Activated T-cell treated with anti-CD3 and anti-CD28 coated beads, Interleukin-2, amount 50 U/mL, for 72 hours (primary cell): ENCODE measurements at regions not wholly inside any gene's neighbourhood (a gene's known extent, or its start where the extent isn't known, plus 50 kb on each side); places are given as distances from the start of the nearest gene placed in this dataset.
A peak's percentile ranks its signal among the peaks of the same experiment; 100 is the strongest.

Source experiments
- ATAC-seq, 2 donors: fragments of 150-1000 bp; cut with Tn5 transposase; replicated peaks in 1 of 2; 2 replicates each; pipeline ENCODE4 v1.10.0; 2021; ENCODE audit warnings: moderate library complexity in 2 of 2, mild to moderate bottlenecking in 1 of 2
- DNase-seq, 2 donors: peaks; one replicate each; pipeline ENCODE4 v3.0.0; 2021 to 2022; ENCODE audit warnings: mixed read lengths in 1 of 2
- H3K27ac Mint-ChIP-seq: one replicate; pipeline ENCODE4 v1.8.0; 2022; ENCODE audit warnings: mild to moderate bottlenecking, moderate library complexity, mixed read lengths
- H3K27me3 Mint-ChIP-seq: one replicate; pipeline ENCODE4 v1.8.0; 2022; ENCODE audit warnings: low read depth, mixed read lengths
- H3K36me3 Mint-ChIP-seq, 2 donors: one replicate each; pipeline ENCODE4 v1.8.0; 2022; ENCODE audit warnings: mixed read lengths in 2 of 2, mild to moderate bottlenecking in 1 of 2; ENCODE audit not compliant: insufficient read depth in 2 of 2
- H3K4me1 Mint-ChIP-seq: one replicate; pipeline ENCODE4 v1.8.0; 2022; ENCODE audit warnings: low read depth, mixed read lengths
- H3K4me3 Mint-ChIP-seq, 2 donors: one replicate each; pipeline ENCODE4 v1.8.0; 2022; ENCODE audit warnings: mild to moderate bottlenecking in 2 of 2, mixed read lengths in 2 of 2, moderate library complexity in 2 of 2
- H3K9me3 Mint-ChIP-seq, 2 donors: one replicate each; pipeline ENCODE4 v1.8.0; 2022; ENCODE audit warnings: mixed read lengths in 2 of 2

GRCh38 chr3:101172516-101172915 lies 147.9 kb downstream of the IMPG2 start:
- peaks cover 35% of the 10 kb centered on the region for H3K4me1 Mint-ChIP-seq
- H3K27me3 Mint-ChIP-seq: peaks cover 23% of the 10 kb centered on the region
- DNase-seq (no peak), ATAC-seq (no peak)
- peaks cover 4 to 7% of the 10 kb centered on the region in 2 donors for H3K9me3 Mint-ChIP-seq
- H3K27ac Mint-ChIP-seq: no peak overlapping the region
- H3K36me3 Mint-ChIP-seq: peaks cover 2 to 9% of the 10 kb centered on the region in 2 donors
- H3K4me3 Mint-ChIP-seq: peak overlapping the region in 1 of 2 donors; percentile 56

- DNase-seq: peak; percentile 18 to 47
- H3K4me3 Mint-ChIP-seq: peak overlapping the region; percentile 52 to 56
- H3K9me3 Mint-ChIP-seq: peaks cover 4 to 7% of the 10 kb centered on the region in 2 donors
- H3K4me1 Mint-ChIP-seq: peaks cover 33% of the 10 kb centered on the region
- H3K36me3 Mint-ChIP-seq: peaks cover 2 to 9% of the 10 kb centered on the region in 2 donors
- H3K27ac Mint-ChIP-seq: peak overlapping the region; percentile 3
- ATAC-seq: peak; percentile 83 to 89
- H3K27me3 Mint-ChIP-seq: peaks cover 23% of the 10 kb centered on the region
These were observed 148.6 kb downstream of the IMPG2 start for GRCh38 chr3:101171681-101172191.

GRCh38 chr3:101170806-101171558 lies 149.4 kb downstream of the IMPG2 start:
- ATAC-seq: peak; percentile 59 to 69

GRCh38 chr3:101170062-101170771 lies 150.2 kb downstream of the IMPG2 start:
- peaks cover 2 to 9% of the 10 kb centered on the region in 2 donors for H3K36me3 Mint-ChIP-seq
- peaks cover 4 to 7% of the 10 kb centered on the region in 2 donors for H3K9me3 Mint-ChIP-seq
- ATAC-seq: peak; percentile 30 to 41
- no peak overlapping the region for H3K4me3 Mint-ChIP-seq
- no peak overlapping the region for H3K27ac Mint-ChIP-seq
- H3K27me3 Mint-ChIP-seq: peaks cover 23% of the 10 kb centered on the region
- H3K4me1 Mint-ChIP-seq: peaks cover 33% of the 10 kb centered on the region
- no peak for DNase-seq

More at GRCh38 chr3:101170806-101171558, 149.4 kb downstream of the IMPG2 start:
- H3K27ac Mint-ChIP-seq: no peak overlapping the region
- H3K27me3 Mint-ChIP-seq: peaks cover 23% of the 10 kb centered on the region
- H3K9me3 Mint-ChIP-seq: peaks cover 4 to 7% of the 10 kb centered on the region in 2 donors
- no peak for DNase-seq
- peaks cover 33% of the 10 kb centered on the region for H3K4me1 Mint-ChIP-seq
- H3K4me3 Mint-ChIP-seq: peak overlapping the region; percentile 52 to 57
- peaks cover 2 to 9% of the 10 kb centered on the region in 2 donors for H3K36me3 Mint-ChIP-seq

- no peak overlapping the region for H3K4me3 Mint-ChIP-seq
- peaks cover 19% of the 10 kb centered on the region for H3K27me3 Mint-ChIP-seq
- H3K27ac Mint-ChIP-seq: no peak overlapping the region
- peaks cover 2 to 4% of the 10 kb centered on the region in 2 donors for H3K9me3 Mint-ChIP-seq
- no peak for ATAC-seq
- H3K36me3 Mint-ChIP-seq: peaks cover 2 to 6% of the 10 kb centered on the region in 2 donors
- DNase-seq: no peak
- peaks cover 33% of the 10 kb centered on the region for H3K4me1 Mint-ChIP-seq
These were observed 150.9 kb downstream of the IMPG2 start for GRCh38 chr3:101169516-101169915.

- Mint-ChIP-seq H3K27ac (no peak overlapping the region), H3K27me3 (peaks cover 25% of the 10 kb centered on the region), H3K4me3 (no peak overlapping the region)
These were observed 153.0 kb downstream of the IMPG2 start for GRCh38 chr3:101167376-101167775.

GRCh38 chr3:101166150-101166549 lies 154.2 kb downstream of the IMPG2 start:
- no peak overlapping the region for H3K4me3 Mint-ChIP-seq
- no peak overlapping the region for H3K27ac Mint-ChIP-seq
- no peaks in the 10 kb centered on the region for H3K36me3 Mint-ChIP-seq
- peaks cover 24% of the 10 kb centered on the region for H3K4me1 Mint-ChIP-seq
- ATAC-seq (no peak), DNase-seq (no peak)
- no peaks in the 10 kb centered on the region for H3K9me3 Mint-ChIP-seq
- peaks cover 36% of the 10 kb centered on the region for H3K27me3 Mint-ChIP-seq

More at GRCh38 chr3:101167376-101167775, 153.0 kb downstream of the IMPG2 start:
- H3K9me3 Mint-ChIP-seq: peaks cover 1 to 2% of the 10 kb centered on the region in 2 donors
- peaks cover 2 to 4% of the 10 kb centered on the region in 2 donors for H3K36me3 Mint-ChIP-seq
- DNase-seq (no peak), ATAC-seq (no peak)
- H3K4me1 Mint-ChIP-seq: peaks cover 30% of the 10 kb centered on the region

GRCh38 chr3:101163554-101163953 lies 156.8 kb downstream of the IMPG2 start:
- Mint-ChIP-seq H3K4me1 (peaks cover 10% of the 10 kb centered on the region), H3K4me3 (no peak overlapping the region), H3K36me3 (no peaks in the 10 kb centered on the region), H3K27ac (no peak overlapping the region), H3K27me3 (peaks cover 53% of the 10 kb centered on the region), H3K9me3 (no peaks in the 10 kb centered on the region)
- ATAC-seq (no peak), DNase-seq (no peak)

GRCh38 chr3:101159478-101159877 lies 160.9 kb downstream of the IMPG2 start:
- ATAC-seq (no peak), DNase-seq (no peak)
- H3K4me3 Mint-ChIP-seq: no peak overlapping the region
- no peaks in the 10 kb centered on the region for H3K36me3 Mint-ChIP-seq
- H3K9me3 Mint-ChIP-seq: no peaks in the 10 kb centered on the region
- H3K27ac Mint-ChIP-seq: no peak overlapping the region
- H3K4me1 Mint-ChIP-seq: peaks cover 10% of the 10 kb centered on the region
- H3K27me3 Mint-ChIP-seq: peaks cover 77% of the 10 kb centered on the region

- Mint-ChIP-seq H3K36me3 (no peaks in the 10 kb centered on the region), H3K4me3 (no peak overlapping the region), H3K4me1 (peaks cover 10% of the 10 kb centered on the region)
These were observed 162.0 kb downstream of the IMPG2 start for GRCh38 chr3:101158374-101158773.

GRCh38 chr3:101156787-101157345 lies 163.5 kb downstream of the IMPG2 start:
- no peak for ATAC-seq
- peaks cover 79% of the 10 kb centered on the region for H3K27me3 Mint-ChIP-seq
- H3K4me1 Mint-ChIP-seq: peaks cover under 1% of the 10 kb centered on the region
- no peak for DNase-seq
- H3K36me3 Mint-ChIP-seq: no peaks in the 10 kb centered on the region
- H3K27ac Mint-ChIP-seq: no peak overlapping the region
- no peaks in the 10 kb centered on the region for H3K9me3 Mint-ChIP-seq
- H3K4me3 Mint-ChIP-seq: no peak overlapping the region

More at GRCh38 chr3:101158374-101158773, 162.0 kb downstream of the IMPG2 start:
- H3K27ac Mint-ChIP-seq: no peak overlapping the region
- ATAC-seq (no peak), DNase-seq (no peak)
- peaks cover 83% of the 10 kb centered on the region for H3K27me3 Mint-ChIP-seq
- no peaks in the 10 kb centered on the region for H3K9me3 Mint-ChIP-seq

GRCh38 chr3:101155825-101156224 lies 162.6 kb upstream of the ABI3BP start:
- Mint-ChIP-seq H3K27me3 (peaks cover 74% of the 10 kb centered on the region), H3K4me1 (no peaks in the 10 kb centered on the region), H3K9me3 (no peaks in the 10 kb centered on the region), H3K4me3 (no peak overlapping the region), H3K27ac (no peak overlapping the region), H3K36me3 (no peaks in the 10 kb centered on the region)
- no peak for ATAC-seq
- DNase-seq: no peak

GRCh38 chr3:101154401-101154800 lies 161.2 kb upstream of the ABI3BP start:
- H3K27me3 Mint-ChIP-seq: peaks cover 70% of the 10 kb centered on the region

More at GRCh38 chr3:101154401-101154800, 161.2 kb upstream of the ABI3BP start:
- Mint-ChIP-seq H3K9me3 (no peaks in the 10 kb centered on the region), H3K4me1 (no peaks in the 10 kb centered on the region), H3K27ac (no peak overlapping the region), H3K4me3 (no peak overlapping the region), H3K36me3 (no peaks in the 10 kb centered on the region)
- no peak for DNase-seq
- ATAC-seq: no peak
